HT-29 (cell line): ENCODE measurements at regions not wholly inside any gene's neighbourhood (a gene's known extent, or its start where the extent isn't known, plus 50 kb on each side); places are given as distances from the start of the nearest gene placed in this dataset.

ENCODE experiments used
- DNase-seq: peaks from one replicate; pipeline ENCODE4 v3.0.0-alpha.2; 2015; ENCODE audit warnings: low spot score

GRCh38 chr5:67343835-67344234 is 147.2 kb upstream of the CD180 start:
- DNase-seq = no peak

- DNase-seq = no peak
These were observed 144.9 kb upstream of the CD180 start for GRCh38 chr5:67341478-67341877.

GRCh38 chr5:67339219-67339767 is 142.7 kb upstream of the CD180 start:
- no peak for DNase-seq

GRCh38 chr5:67338421-67338820 is 141.8 kb upstream of the CD180 start:
- no peak for DNase-seq

- no peak for DNase-seq
These were observed 141.2 kb upstream of the CD180 start for GRCh38 chr5:67337751-67338150.

- DNase-seq = no peak
These were observed 138.8 kb upstream of the CD180 start for GRCh38 chr5:67335426-67335825.

GRCh38 chr5:67334373-67334772 is 137.8 kb upstream of the CD180 start:
- no peak for DNase-seq

GRCh38 chr5:67333171-67333570 is 136.6 kb upstream of the CD180 start:
- DNase-seq = no peak

GRCh38 chr5:67331296-67331925 is 134.8 kb upstream of the CD180 start:
- no peak for DNase-seq

- no peak for DNase-seq
These were observed 123.5 kb upstream of the CD180 start for GRCh38 chr5:67319935-67320725.

GRCh38 chr5:67318746-67319145 is 122.1 kb upstream of the CD180 start:
- no peak for DNase-seq

GRCh38 chr5:67317603-67318002 is 121.0 kb upstream of the CD180 start:
- no peak for DNase-seq

- no peak for DNase-seq
These were observed 120.1 kb upstream of the CD180 start for GRCh38 chr5:67316695-67317094.

GRCh38 chr5:67315082-67315989 is 118.7 kb upstream of the CD180 start:
- DNase-seq = peak; percentile 27

GRCh38 chr5:67311701-67312100 is 115.1 kb upstream of the CD180 start:
- DNase-seq = no peak

- no peak for DNase-seq
These were observed 114.6 kb upstream of the CD180 start for GRCh38 chr5:67311208-67311607.

GRCh38 chr5:67310740-67311139 is 114.1 kb upstream of the CD180 start:
- DNase-seq = no peak

- no peak for DNase-seq
These were observed 113.6 kb upstream of the CD180 start for GRCh38 chr5:67310169-67310568.

GRCh38 chr5:67308988-67309688 is 112.5 kb upstream of the CD180 start:
- no peak for DNase-seq

- no peak for DNase-seq
These were observed 110.5 kb upstream of the CD180 start for GRCh38 chr5:67306965-67307607.
